IPS DF 19.7 (cell line): ENCODE measurements at regions not wholly inside any gene's neighbourhood (a gene's known extent, or its start where the extent isn't known, plus 50 kb on each side); places are given as distances from the start of the nearest gene placed in this dataset.

Source experiments
- DNase-seq: peaks from one replicate; pipeline ENCODE4 v3.0.0-alpha.2; 2013; ENCODE audit warnings: low read depth, low spot score

GRCh38 chr7:54629771-54630170, 87.6 kb downstream of the VSTM2A start:
- DNase-seq, result peak; percentile 12

DNA sequence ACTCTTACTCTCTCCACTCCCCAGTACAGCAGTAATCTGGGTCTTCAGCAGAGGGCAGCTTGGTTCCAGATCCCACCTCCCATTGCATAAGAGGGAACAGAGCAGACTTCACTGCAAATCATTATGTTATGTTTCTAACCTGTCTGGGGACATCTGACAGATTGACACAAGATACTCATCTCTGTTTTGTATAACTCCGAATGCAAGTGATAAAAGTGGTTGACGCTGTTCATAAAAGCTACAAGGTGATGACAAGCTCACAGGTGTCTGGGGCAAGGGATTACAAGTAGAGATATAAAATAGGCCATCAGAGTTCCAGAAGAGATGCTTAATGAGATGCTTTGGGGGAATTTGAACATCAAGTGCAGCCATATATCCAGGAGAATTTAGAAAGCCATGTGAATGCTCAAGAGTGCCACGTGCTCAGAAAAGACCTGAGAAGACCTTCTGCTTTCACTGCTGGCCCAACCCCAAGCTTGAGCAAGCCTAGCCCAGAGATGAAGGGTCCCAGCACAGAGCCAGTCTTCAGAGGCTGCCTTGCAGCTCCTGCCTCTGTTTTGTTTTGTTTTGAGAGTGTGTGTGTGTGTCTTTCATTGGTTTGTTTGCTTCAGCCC, 80.6 kb downstream of the VSTM2A start:
- no peak for DNase-seq
